Stimulated activated CD8-positive, alpha-beta memory T cell treated with anti-CD3 and anti-CD28 coated beads, Interleukin-12 subunit alpha, Interleukin-12 subunit beta, amount 100 ng/mL, for 24 hours (primary cell): ENCODE measurements at regions not wholly inside any gene's neighbourhood (a gene's known extent, or its start where the extent isn't known, plus 50 kb on each side); places are given as distances from the start of the nearest gene placed in this dataset.

Experiments used
- DNase-seq: peaks from one replicate; pipeline ENCODE4 v3.0.0-alpha.2; 2020; ENCODE audit errors: extremely low read depth

GRCh38 chr18:57916684-57917083 is 113.6 kb upstream of the ATP8B1 start:
- DNase-seq = no peak

GRCh38 chr18:57915865-57916582 is 112.9 kb upstream of the ATP8B1 start:
- no peak for DNase-seq

DNA sequence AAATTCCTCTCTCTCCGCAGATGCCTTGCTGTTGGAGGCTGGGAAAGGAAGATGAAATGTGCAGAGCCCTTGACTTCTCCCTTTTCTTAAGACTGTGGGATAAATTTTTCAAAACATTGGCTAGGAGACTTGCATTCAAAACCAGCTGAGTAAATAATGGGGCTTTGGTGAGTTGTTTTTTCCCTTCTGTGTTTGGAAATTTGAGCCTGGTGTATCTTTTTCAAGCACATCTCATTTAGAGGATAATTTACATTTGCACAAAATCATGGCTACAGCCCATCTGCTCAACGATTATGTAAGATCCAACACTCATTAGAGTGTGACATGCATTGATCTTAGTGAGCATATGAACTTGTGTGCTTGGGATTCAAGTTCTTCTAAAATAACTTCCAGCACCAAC is 112.1 kb upstream of the ATP8B1 start:
- DNase-seq = no peak

DNA sequence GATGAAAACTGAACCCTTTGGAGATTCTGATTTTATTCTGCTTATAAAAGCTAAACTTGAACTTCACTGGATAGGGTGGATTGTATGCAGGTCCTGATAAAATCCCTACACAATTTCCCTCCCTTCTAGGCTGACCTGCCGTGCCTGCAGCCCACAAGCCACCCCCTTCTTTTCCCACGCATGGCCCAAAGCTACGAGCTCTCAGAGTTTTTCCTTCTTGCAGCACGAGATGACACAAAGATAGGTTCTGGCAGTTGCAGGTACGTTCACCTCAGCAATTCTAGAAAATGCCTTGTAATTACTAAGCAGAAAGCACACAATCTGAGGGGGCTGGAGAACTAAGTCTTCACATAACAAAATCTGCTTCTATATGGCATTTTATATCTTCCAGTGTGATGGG is 110.6 kb upstream of the ATP8B1 start:
- no peak for DNase-seq

DNA sequence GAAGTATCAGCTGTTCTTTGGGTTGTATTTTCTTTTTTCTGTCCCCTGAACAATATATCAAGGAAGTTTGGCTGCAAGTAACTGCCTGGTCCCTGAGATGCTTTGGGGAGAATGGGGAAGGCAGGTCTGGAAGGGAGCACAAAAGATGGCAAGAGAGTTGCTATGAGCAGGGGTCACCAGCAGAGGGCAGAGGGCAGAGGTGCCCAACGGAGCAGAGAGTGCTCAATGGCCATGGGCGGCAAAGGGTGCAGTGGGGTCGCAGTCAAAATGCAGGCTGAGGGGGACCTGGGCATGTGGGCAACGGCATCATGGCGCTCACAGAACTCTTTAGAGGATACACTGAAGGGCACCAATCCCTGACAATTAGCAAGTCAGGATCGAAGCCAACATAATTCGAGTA is 107.7 kb upstream of the ATP8B1 start:
- DNase-seq = no peak

GRCh38 chr18:57910134-57910533 is 107.0 kb upstream of the ATP8B1 start:
- DNase-seq = no peak

DNA sequence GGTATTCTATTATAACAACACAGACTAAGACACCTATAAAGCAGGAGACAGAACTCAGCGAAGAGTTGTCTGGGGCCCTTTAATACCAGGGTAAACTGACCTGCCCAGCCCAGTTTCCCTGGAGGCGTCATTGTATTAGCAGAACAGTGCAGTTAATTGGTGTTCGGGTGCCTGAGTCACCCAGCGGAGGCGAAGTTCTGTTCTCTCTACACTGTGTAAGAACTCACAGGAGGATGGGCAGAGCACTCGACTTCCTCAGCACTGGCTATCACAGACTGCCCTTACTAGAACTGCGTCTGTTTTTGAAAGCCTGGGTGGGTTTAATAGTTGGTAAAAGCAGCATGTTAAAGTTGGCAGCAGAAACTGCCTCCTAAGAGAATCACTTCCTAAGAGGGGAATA is 106.5 kb upstream of the ATP8B1 start:
- no peak for DNase-seq

GRCh38 chr18:57908092-57908491 is 105.0 kb upstream of the ATP8B1 start:
- DNase-seq = no peak

GRCh38 chr18:57907550-57907949 is 104.4 kb upstream of the ATP8B1 start:
- DNase-seq = no peak

DNA sequence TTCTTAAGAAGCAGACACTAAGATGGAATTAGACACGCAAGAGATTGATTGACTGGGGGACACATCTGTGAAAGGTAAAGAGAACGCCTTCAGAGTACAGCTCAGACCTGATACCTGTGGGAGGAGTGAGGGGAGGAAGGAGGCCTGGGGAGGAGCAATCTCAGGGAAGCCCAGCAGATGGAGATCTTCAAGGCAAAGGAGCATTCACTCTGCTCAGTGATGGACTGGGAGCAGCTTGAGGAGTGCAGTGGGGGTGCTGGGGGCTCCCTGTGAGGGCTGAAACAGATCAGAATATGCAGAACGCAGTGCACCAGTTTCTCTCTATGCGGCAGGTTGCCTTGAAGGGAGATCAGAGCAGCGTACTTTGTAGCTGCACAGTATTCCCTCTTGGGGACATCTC is 103.7 kb upstream of the ATP8B1 start:
- no peak for DNase-seq

- DNase-seq = no peak
Observed at GRCh38 chr18:57904535-57904934, 101.4 kb upstream of the ATP8B1 start.

DNA sequence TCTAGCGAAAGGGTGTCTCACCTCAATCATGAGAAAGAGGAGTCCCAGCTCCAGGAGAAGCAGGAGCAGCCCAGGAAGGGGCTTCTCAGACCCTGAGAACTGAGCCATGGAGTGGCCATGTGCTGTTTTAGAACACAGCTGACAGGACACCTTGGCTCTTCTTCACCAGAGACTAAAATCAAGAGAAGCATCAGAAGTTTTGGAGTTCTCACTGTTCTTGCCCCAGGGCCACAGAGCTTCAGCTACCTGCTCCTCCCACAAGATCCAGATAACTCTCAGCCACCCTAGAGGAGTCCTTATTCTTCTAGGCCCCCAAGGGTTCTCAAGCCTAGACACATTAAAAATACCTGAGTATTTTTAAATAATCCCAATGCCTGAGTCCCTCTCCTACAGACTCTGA is 99.6 kb upstream of the ATP8B1 start:
- no peak for DNase-seq

GRCh38 chr18:57901825-57902589 is 98.9 kb upstream of the ATP8B1 start:
- DNase-seq = no peak

- DNase-seq = no peak
Observed at GRCh38 chr18:57900906-57901435, 97.9 kb upstream of the ATP8B1 start.

DNA sequence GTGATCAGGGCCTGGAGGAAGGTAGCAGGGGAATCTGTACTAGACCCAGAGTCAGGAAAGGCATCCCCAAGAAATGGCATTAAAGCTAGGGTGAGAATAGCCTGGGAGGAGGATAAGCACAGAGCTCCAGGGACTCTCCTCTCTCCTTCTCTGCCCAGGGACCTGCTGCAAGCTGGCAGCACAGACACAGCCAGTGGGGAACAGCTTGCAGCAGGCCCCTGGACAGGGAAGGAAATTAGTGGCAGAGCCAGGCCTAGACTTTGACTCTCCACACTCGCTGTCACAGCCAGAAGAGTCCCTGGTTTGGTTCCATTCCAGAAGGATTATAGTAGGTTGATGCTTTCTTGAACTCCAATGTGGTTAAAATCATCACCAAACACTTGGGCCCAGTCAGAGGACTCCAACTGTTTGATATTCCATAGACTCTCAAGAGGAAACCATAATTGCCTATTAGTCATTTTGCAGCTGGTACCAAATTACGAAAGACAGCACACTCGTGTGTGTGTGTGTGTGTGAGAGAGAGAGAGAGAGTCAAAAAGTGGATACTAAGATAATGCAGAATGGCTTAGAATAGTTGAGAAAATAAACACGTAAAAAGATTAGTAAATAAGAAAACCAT is 95.5 kb upstream of the ATP8B1 start:
- no peak for DNase-seq

DNA sequence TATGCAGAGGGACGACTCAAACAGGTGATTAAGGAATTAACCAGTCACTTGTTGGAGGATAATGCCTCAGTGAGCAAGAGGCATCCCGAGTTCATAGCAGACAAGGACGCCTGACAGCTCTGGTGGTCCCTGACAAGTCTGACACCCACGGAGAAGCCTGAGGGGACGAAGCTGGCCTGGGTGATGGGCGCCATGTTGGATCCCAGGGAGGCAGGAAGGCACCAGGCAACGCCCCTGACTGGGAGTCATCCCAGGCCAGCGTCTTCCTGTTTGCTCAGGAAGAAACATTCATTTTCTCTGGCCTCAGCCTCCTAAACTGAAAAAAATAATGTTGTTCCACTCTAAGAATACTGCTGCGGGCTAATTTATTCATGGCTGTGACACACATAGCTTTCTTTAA is 92.1 kb upstream of the ATP8B1 start:
- DNase-seq = no peak

DNA sequence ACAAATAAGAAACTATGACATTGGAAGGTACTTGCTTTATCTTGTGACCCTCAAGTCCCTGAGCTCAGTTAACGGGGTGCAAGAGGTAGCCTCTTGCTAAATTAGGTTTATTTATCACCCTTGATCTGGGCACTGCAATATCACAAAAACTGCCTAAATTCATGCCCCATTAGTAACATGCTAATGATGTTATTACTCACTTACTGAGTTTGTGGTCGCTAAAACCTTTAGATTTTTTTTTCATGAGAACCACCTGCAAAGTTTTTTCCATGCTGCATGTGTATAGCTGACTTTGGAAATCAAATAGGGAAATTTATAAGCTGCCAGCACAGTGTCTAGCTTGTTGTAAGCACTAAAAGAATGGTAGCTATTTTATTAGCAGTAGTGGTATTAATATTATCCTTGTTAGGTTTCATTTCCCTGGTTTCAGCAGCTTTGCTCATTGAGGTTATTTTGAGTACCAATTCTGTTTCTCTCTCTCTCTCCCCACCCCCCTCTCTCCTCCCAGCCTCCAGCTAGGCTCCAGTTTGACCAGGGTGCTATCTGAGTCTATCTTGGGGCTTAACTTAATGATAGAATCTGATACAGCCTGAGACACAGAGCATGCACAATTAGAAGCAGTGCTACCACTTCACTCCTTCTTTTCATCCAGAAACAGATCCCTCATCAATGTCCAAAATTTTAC is 88.7 kb upstream of the ATP8B1 start:
- no peak for DNase-seq

GRCh38 chr18:57890266-57890665 is 87.2 kb upstream of the ATP8B1 start:
- DNase-seq = no peak

DNA sequence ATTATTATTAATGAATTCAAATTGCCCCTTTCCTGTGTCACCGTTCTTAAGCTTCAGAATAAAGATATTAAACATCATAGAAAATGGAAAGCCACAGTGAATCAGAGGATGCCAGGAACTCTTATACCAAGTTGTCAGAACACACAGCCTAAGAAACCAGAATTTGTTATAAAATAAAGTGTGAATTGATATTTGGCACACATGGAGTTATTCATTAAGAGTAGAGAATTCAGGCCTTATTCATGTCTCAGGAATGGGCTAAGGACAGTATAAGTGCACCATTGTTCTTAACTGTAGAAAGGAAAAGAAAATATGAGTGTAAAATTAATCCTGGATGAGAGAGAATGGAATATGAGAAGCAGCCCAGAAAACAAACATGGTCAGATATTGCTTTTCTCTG is 86.7 kb upstream of the ATP8B1 start:
- DNase-seq = no peak

GRCh38 chr18:57887543-57888383 is 84.6 kb upstream of the ATP8B1 start:
- DNase-seq = no peak

- DNase-seq = no peak
Observed at GRCh38 chr18:57885931-57886330, 82.8 kb upstream of the ATP8B1 start.
